Posterior cingulate gyrus (tissue), 11 donors: ENCODE measurements at regions not wholly inside any gene's neighbourhood (a gene's known extent, or its start where the extent isn't known, plus 50 kb on each side); places are given as distances from the start of the nearest gene placed in this dataset.

Source experiments
- DNase-seq, 10 donors: peaks; one replicate each; pipeline versions ENCODE4 v3.0.0 to v3.0.0-alpha.2; 2020 to 2021; ENCODE audit warnings: mixed read lengths in 3 of 10
- intact Hi-C: fragments of 100-400 bp; cut with DNase I; formaldehyde crosslinking; loops from one replicate; pipeline ENCODE4 v1.15.1; 2023

GRCh38 chr1:221180704-221181368 is 301.6 kb downstream of the HLX start:
- no peak for DNase-seq
- intact Hi-C loops: no loop called here

GRCh38 chr1:221182791-221183533 is 303.7 kb downstream of the HLX start:
- intact Hi-C loops: no loop called here
- DNase-seq: no peak

- intact Hi-C loops: no loop called here
- no peak for DNase-seq
Observed at GRCh38 chr1:221184131-221184794, 305.0 kb downstream of the HLX start.

GRCh38 chr1:221187174-221187573 is 307.9 kb downstream of the HLX start:
- intact Hi-C loops: no loop called here
- DNase-seq: no peak

- intact Hi-C loops: no loop called here
- DNase-seq: no peak
Observed at GRCh38 chr1:221188458-221188857, 309.2 kb downstream of the HLX start.

GRCh38 chr1:221190249-221190648 is 311.0 kb downstream of the HLX start:
- intact Hi-C loops: no loop called here
- DNase-seq: no peak

GRCh38 chr1:221192055-221192454 is 312.8 kb downstream of the HLX start:
- DNase-seq: no peak
- intact Hi-C loops: no loop called here

GRCh38 chr1:221200464-221200863 is 321.2 kb downstream of the HLX start:
- no peak for DNase-seq
- intact Hi-C loops: no loop called here

GRCh38 chr1:221201773-221202172 is 322.5 kb downstream of the HLX start:
- intact Hi-C loops: no loop called here
- DNase-seq: no peak

GRCh38 chr1:221203224-221204054 is 324.2 kb downstream of the HLX start:
- DNase-seq: peak; percentile 29 to 93 (median 77)
- intact Hi-C loops: loop anchor here (1.0 kb wide), 1 partner anchor 329 kb away; no protein-coding TSS in a partner anchor

GRCh38 chr1:221204055-221204833 is 325.0 kb downstream of the HLX start:
- intact Hi-C loops: no loop called here
- DNase-seq: no peak

GRCh38 chr1:221206076-221206475 is 326.8 kb downstream of the HLX start:
- intact Hi-C loops: no loop called here
- DNase-seq: no peak

- DNase-seq: no peak
- intact Hi-C loops: no loop called here
Observed at GRCh38 chr1:221212926-221213325, 333.7 kb downstream of the HLX start.

GRCh38 chr1:221217029-221217428 is 337.8 kb downstream of the HLX start:
- DNase-seq: no peak
- intact Hi-C loops: no loop called here

- DNase-seq: no peak
- intact Hi-C loops: no loop called here
Observed at GRCh38 chr1:221223281-221223680, 344.0 kb downstream of the HLX start.

- no peak for DNase-seq
- intact Hi-C loops: no loop called here
Observed at GRCh38 chr1:221227460-221227859, 348.2 kb downstream of the HLX start.

GRCh38 chr1:221227872-221228337 is 348.7 kb downstream of the HLX start:
- no peak for DNase-seq
- intact Hi-C loops: no loop called here

GRCh38 chr1:221228594-221228993 is 349.4 kb downstream of the HLX start:
- intact Hi-C loops: no loop called here
- DNase-seq: no peak

GRCh38 chr1:221230605-221231004 is 351.4 kb downstream of the HLX start:
- intact Hi-C loops: no loop called here
- DNase-seq: no peak

GRCh38 chr1:221234791-221235190 is 355.5 kb downstream of the HLX start:
- DNase-seq: no peak
- intact Hi-C loops: no loop called here
